Ovary (tissue), 7 donors: ENCODE measurements at regions not wholly inside any gene's neighbourhood (a gene's known extent, or its start where the extent isn't known, plus 50 kb on each side); places are given as distances from the start of the nearest gene placed in this dataset.

Experiments used
- DNase-seq, 5 donors: peaks; one replicate each; pipeline ENCODE4 v3.0.0-alpha.2; 2019 to 2020
- H3K27ac ChIP-seq, 2 donors: fragments of 200-600 bp; one replicate each; pipeline versions ENCODE4 v1.5.1 to v1.8.0; 2019 to 2022
- H3K27me3 ChIP-seq: fragments of 200-600 bp; one replicate; pipeline ENCODE4 v1.8.0; 2022
- H3K36me3 ChIP-seq: fragments of 200-600 bp; sonication (generic); one replicate; pipeline ENCODE4 v1.5.1; 2019
- H3K4me1 ChIP-seq: one replicate; pipeline ENCODE4 v1.8.1; 2013; ENCODE audit warnings: mild to moderate bottlenecking, moderate library complexity; ENCODE audit not compliant: insufficient read depth
- H3K4me3 ChIP-seq: fragments of 200-600 bp; sonication (generic); one replicate; pipeline ENCODE4 v1.5.1; 2017
- H3K9me3 ChIP-seq, 2 donors: fragments of 200-600 bp in 1 of 2; sonication (generic) in 1 of 2; one replicate each; pipeline versions ENCODE4 v1.5.1 to v1.8.1; 2013 to 2019; ENCODE audit warnings: mild to moderate bottlenecking in 1 of 2, moderate library complexity in 1 of 2
- EP300 ChIP-seq: sonication (generic); formaldehyde crosslinking; IDR thresholded peaks from one replicate; pipeline ENCODE4 v1.6.1; 2017; ENCODE audit warnings: antibody characterized with exemption
- POLR2A ChIP-seq: fragments of 450-650 bp; IDR thresholded peaks from one replicate; pipeline ENCODE4 v1.6.1; 2017; ENCODE audit warnings: antibody characterized with exemption, mild to moderate bottlenecking, moderate library complexity
- WGBS, 3 donors: extraction: QIAGEN DNeasy Blood & Tissue Kit in 1 of 3; methylation state at CpG; one replicate each; pipeline versions ENCODE4 v1.1.5 to v1.1.7; 2013 to 2017; 5-methylcytosine and 5-hydroxymethylcytosine counted together
- intact Hi-C, 4 donors: fragments of 100-400 bp; cut with DNase I; formaldehyde crosslinking; loops; one replicate each; pipeline versions ENCODE4 v1.11.0 to v1.15.1; 2022 to 2023
- TF ChIP-seq, protein P1 (sequence below), 3 donors: fragments of 450-650 bp in 2 of 3; fragments of 200-600 bp in 1 of 3; IDR thresholded peaks; one replicate each; pipeline versions ENCODE4 v1.5.1 to v1.8.0; 2016 to 2022; ENCODE audit warnings: antibody characterized with exemption in 3 of 3, mild to moderate bottlenecking in 1 of 3
- donor health status: DM: no; HTN: no; CAD: no; lungs with moderate emphysema.
- donor health status: DM: no; HTN: no; CAD: no.
- donor health status: Bipolar disorder and iron deficiency.
- donor health status: DM: no; HTN: no; CAD: no.
- donor health status: DM: yes; HTN: yes; CAD: no.

DNA sequence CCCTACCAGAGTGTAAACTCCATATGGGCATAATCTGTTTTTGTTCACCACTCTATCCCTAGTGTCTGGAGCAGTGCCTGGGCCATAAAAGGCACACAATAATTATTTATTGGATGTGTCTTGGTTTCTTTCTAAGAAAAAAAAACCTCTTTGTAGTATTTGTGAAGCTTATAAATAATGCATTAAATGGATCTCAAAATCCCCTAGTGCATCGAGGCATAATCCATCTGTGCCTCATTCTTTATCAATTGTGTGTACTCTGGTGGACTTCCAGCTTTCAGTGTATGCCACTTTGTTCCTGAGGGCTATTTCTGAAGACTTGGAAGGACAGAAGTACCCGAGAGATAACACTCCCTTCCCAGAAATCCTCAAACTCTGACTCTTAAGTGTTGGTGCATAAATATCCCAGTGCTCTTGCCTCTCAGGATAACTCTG is 255.0 kb upstream of the PHYHIPL start:
- Histone ChIP-seq H3K4me1 (peaks cover 10% of the 10 kb centered on the region), H3K4me3 (no peak overlapping the region), H3K27ac (no peak overlapping the region), H3K27me3 (no peaks in the 10 kb centered on the region), H3K36me3 (no peaks in the 10 kb centered on the region), H3K9me3 (no peaks in the 10 kb centered on the region)
- intact Hi-C loops = no loop called here
- no peak for TF ChIP-seq POLR2A
- TF ChIP-seq EP300 = no peak
- TF ChIP-seq, protein P1, sequence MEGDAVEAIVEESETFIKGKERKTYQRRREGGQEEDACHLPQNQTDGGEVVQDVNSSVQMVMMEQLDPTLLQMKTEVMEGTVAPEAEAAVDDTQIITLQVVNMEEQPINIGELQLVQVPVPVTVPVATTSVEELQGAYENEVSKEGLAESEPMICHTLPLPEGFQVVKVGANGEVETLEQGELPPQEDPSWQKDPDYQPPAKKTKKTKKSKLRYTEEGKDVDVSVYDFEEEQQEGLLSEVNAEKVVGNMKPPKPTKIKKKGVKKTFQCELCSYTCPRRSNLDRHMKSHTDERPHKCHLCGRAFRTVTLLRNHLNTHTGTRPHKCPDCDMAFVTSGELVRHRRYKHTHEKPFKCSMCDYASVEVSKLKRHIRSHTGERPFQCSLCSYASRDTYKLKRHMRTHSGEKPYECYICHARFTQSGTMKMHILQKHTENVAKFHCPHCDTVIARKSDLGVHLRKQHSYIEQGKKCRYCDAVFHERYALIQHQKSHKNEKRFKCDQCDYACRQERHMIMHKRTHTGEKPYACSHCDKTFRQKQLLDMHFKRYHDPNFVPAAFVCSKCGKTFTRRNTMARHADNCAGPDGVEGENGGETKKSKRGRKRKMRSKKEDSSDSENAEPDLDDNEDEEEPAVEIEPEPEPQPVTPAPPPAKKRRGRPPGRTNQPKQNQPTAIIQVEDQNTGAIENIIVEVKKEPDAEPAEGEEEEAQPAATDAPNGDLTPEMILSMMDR (IDR thresholded peaks at IDR 0.05) = no peak
- DNase-seq = no peak
- WGBS, 3 donors = 30 to 37% (median 30%) methylated on average over 2 of the region's 2 CpGs

DNA sequence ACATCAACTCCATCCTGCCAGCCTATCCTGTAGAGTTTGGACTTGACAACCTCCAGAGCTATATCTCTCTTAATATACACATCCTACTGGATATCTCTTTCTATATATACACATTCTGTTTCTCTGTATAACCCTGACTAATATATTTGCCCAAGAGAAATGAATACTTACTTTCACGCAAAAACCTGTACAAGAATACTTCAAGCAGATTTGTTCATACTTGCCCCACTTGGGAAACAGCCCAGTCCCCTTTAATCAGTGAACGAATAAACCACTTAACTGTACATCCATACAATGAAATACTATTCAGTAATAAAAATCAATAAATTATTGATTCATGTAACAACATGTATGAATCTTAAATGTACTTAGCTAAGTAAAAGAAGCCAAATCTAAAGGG is 251.1 kb upstream of the PHYHIPL start:
- DNase-seq = no peak
- Histone ChIP-seq H3K4me1 (peaks cover 6% of the 10 kb centered on the region), H3K4me3 (no peak overlapping the region), H3K36me3 (no peaks in the 10 kb centered on the region), H3K27me3 (no peaks in the 10 kb centered on the region), H3K27ac (no peak overlapping the region), H3K9me3 (no peaks in the 10 kb centered on the region)
- intact Hi-C loops = no loop called here
- TF ChIP-seq POLR2A (no peak), EP300 (no peak)
- TF ChIP-seq, protein P1 (IDR thresholded peaks at IDR 0.05) = no peak
- 85 to 91% (median 90%) methylated on average over 2 of the region's 2 CpGs for WGBS, 3 donors

DNA sequence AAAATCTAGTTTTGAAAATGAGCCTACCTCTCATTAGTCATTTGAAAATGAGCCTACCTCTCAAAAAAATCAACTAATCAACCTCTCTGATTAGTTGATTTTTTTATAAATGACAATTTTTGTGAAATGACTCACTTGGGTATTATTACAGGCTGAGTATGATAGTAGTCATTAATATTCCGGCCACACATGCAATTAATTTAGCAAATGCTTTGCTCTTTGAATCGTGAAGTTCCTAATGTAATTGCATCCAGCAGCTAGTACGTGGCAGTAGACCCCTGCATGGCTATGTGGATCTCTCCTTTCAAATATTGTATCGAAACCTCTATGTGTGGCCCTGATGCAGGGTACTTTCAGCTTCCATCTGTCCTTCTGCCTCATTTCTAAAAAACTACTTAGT is 245.9 kb upstream of the PHYHIPL start:
- no peaks in the 10 kb centered on the region for H3K27me3 ChIP-seq
- no peak for DNase-seq
- TF ChIP-seq, protein P1 (IDR thresholded peaks at IDR 0.05) = no peak
- TF ChIP-seq EP300 (no peak), POLR2A (no peak)
- no peaks in the 10 kb centered on the region for H3K36me3 ChIP-seq
- intact Hi-C loops = no loop called here
- no peak overlapping the region for H3K27ac ChIP-seq
- H3K9me3 ChIP-seq = no peaks in the 10 kb centered on the region
- no peak overlapping the region for H3K4me3 ChIP-seq
- no peaks in the 10 kb centered on the region for H3K4me1 ChIP-seq
- 82 to 91% (median 91%) methylated on average over 4 of the region's 4 CpGs for WGBS, 3 donors

DNA sequence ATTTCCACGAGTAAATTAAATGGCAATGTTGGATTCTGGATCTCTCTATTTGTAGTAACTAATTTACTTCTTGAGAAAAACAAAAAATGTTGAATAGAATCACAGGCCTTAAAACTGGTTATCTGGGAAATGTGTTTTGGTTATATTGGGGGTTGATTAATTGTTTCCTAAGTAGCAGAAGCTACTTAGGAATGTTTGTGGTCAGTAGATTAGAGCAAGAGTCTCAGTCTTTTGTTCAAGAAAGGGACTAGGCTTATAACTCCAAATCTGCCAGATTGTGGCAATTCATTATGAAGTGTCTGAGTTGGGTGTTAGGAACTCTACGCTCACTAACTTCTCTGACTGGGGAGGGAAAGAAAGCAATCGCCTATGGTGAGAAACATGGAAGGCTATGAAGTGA is 244.3 kb upstream of the PHYHIPL start:
- H3K4me1 ChIP-seq = no peaks in the 10 kb centered on the region
- H3K4me3 ChIP-seq = no peak overlapping the region
- TF ChIP-seq, protein P1 (IDR thresholded peaks at IDR 0.05) = no peak
- TF ChIP-seq POLR2A (no peak), EP300 (no peak)
- intact Hi-C loops = no loop called here
- H3K27me3 ChIP-seq = no peaks in the 10 kb centered on the region
- no peak overlapping the region for H3K27ac ChIP-seq
- no peaks in the 10 kb centered on the region for H3K36me3 ChIP-seq
- WGBS, 3 donors = 38 to 65% (median 56%) methylated on average over 3 of the region's 3 CpGs
- H3K9me3 ChIP-seq = no peaks in the 10 kb centered on the region
- DNase-seq = no peak
